ENCODE measurements at regions not wholly inside any gene's neighbourhood (a gene's known extent, or its start where the extent isn't known, plus 50 kb on each side); places are given as distances from the start of the nearest gene placed in this dataset.

- H3K4me3 Mint-ChIP-seq, result no peak overlapping the region
- no peaks in the 10 kb centered on the region for H3K36me3 Mint-ChIP-seq (ENCODE audit: low read depth)
- no peaks in the 10 kb centered on the region for H3F3A ChIP-seq (replicated peaks; ENCODE audit: low read depth)
- ATAC-seq (no peak), DNase-seq (ENCODE audit: low spot score) (no peak)
- no peak overlapping the region for H3K4me3 ChIP-seq
- H3K4me1 ChIP-seq (ENCODE audit: insufficient read depth), result peaks cover 11% of the 10 kb centered on the region; the same call in 1 of the 2 replicates
- H3K27ac Mint-ChIP-seq, result no peak overlapping the region
- H3K9me3 Mint-ChIP-seq, result no peaks in the 10 kb centered on the region
- no peaks in the 10 kb centered on the region for H3K27me3 Mint-ChIP-seq (ENCODE audit: insufficient read depth, low read depth, poor library complexity)
- peaks cover 11% of the 10 kb centered on the region for H3K4me1 Mint-ChIP-seq
- no peak overlapping the region for H2AFZ ChIP-seq
- H3K4me2 ChIP-seq, result no peak overlapping the region
- H3K79me2 ChIP-seq (replicated peaks; ENCODE audit: insufficient read depth), result no peaks in the 10 kb centered on the region
- no peaks in the 10 kb centered on the region for H3K36me3 ChIP-seq (ENCODE audit: insufficient read depth)
- no peak for TF ChIP-seq POLR2AphosphoS5 (IDR thresholded peaks at IDR 0.05; ENCODE audit: low read depth)
- no peak for TF ChIP-seq CTCF (conservative IDR thresholded peaks at IDR 0.05; ENCODE audit: low read depth in 2 of 2)
- no peak for TF ChIP-seq ZNF331 (CRISPR knock-in tag; IDR thresholded peaks at IDR 0.05; ENCODE audit: low read depth)
- TF ChIP-seq EZH2phosphoT487 (IDR thresholded peaks at IDR 0.05; ENCODE audit: unreplicated experiment), result no peak
- TF ChIP-seq CREB1 (CRISPR knock-in tag; IDR thresholded peaks at IDR 0.05; ENCODE audit: low read depth), result no peak
- no peak for TF ChIP-seq STAT1 (IDR thresholded peaks at IDR 0.05; ENCODE audit: unreplicated experiment)
- no peaks in the 10 kb centered on the region for H4K20me1 ChIP-seq (replicated peaks; ENCODE audit: insufficient read depth)
- H3K27ac ChIP-seq (ENCODE audit: low read depth), result no peak overlapping the region
- no peaks in the 10 kb centered on the region for H3K27me3 ChIP-seq (ENCODE audit: insufficient read depth)
- 0 out of 2 replicates have a peak, but pooled peaks cover 4% of the 10 kb centered on the region for H3K9me2 ChIP-seq (ENCODE audit: insufficient read depth)
Observed at GRCh38 chr2:38164881-38165280, 88.9 kb upstream of the CYP1B1 start.

GRCh38 chr2:38163579-38163978 is 87.6 kb upstream of the CYP1B1 start:
- no peaks in the 10 kb centered on the region for H3K27me3 ChIP-seq (ENCODE audit: insufficient read depth)
- Mint-ChIP-seq H3K27ac (no peak overlapping the region), H3K36me3 (ENCODE audit: low read depth) (no peaks in the 10 kb centered on the region), H3K4me1 (peaks cover 13% of the 10 kb centered on the region), H3K9me3 (no peaks in the 10 kb centered on the region), H3K4me3 (no peak overlapping the region), H3K27me3 (ENCODE audit: insufficient read depth, low read depth, poor library complexity) (no peaks in the 10 kb centered on the region)
- no peak for ATAC-seq
- H3F3A ChIP-seq (replicated peaks; ENCODE audit: low read depth), result no peaks in the 10 kb centered on the region
- H3K79me2 ChIP-seq (replicated peaks; ENCODE audit: insufficient read depth), result no peaks in the 10 kb centered on the region
- H4K20me1 ChIP-seq (replicated peaks; ENCODE audit: insufficient read depth), result no peaks in the 10 kb centered on the region
- H2AFZ ChIP-seq, result no peak overlapping the region
- H3K4me2 ChIP-seq, result no peak overlapping the region
- H3K36me3 ChIP-seq (ENCODE audit: insufficient read depth), result no peaks in the 10 kb centered on the region
- 0 out of 2 replicates have a peak, but pooled peaks cover 4% of the 10 kb centered on the region for H3K9me2 ChIP-seq (ENCODE audit: insufficient read depth)
- H3K27ac ChIP-seq (ENCODE audit: low read depth), result no peak overlapping the region
- no peak for DNase-seq (ENCODE audit: low spot score)
- no peak overlapping the region for H3K4me3 ChIP-seq
- peaks cover 13% of the 10 kb centered on the region; the same call in 1 of the 2 replicates for H3K4me1 ChIP-seq (ENCODE audit: insufficient read depth)
- TF ChIP-seq ZNF462 (CRISPR knock-in tag; IDR thresholded peaks at IDR 0.05) (no peak), NANOG (IDR thresholded peaks at IDR 0.05; ENCODE audit: borderline replicate concordance) (no peak), EZH2 (IDR thresholded peaks at IDR 0.05; ENCODE audit: low read depth, unreplicated experiment) (no peak), ETS1 (IDR thresholded peaks at IDR 0.05) (no peak)

All from GM23338 (cell line).